Peyer's patch (tissue), 4 donors: ENCODE measurements at regions not wholly inside any gene's neighbourhood (a gene's known extent, or its start where the extent isn't known, plus 50 kb on each side); places are given as distances from the start of the nearest gene placed in this dataset.

Experiments
- DNase-seq, 3 donors: peaks; one replicate each; pipeline ENCODE4 v3.0.0-alpha.2; 2017 to 2019
- H3K27ac ChIP-seq, 4 donors: fragments of 200-600 bp; sonication (generic); one replicate each; pipeline ENCODE4 v1.5.1; 2016 to 2019
- H3K27me3 ChIP-seq, 2 donors: fragments of 200-600 bp; sonication (generic); one replicate each; pipeline ENCODE4 v1.5.1; 2019
- H3K36me3 ChIP-seq, 3 donors: fragments of 200-600 bp; sonication (generic); one replicate each; pipeline ENCODE4 v1.5.1; 2016 to 2019
- H3K4me1 ChIP-seq, 4 donors: fragments of 200-600 bp; sonication (generic); one replicate each; pipeline ENCODE4 v1.5.1; 2016 to 2019
- H3K4me3 ChIP-seq, 4 donors: fragments of 200-600 bp; sonication (generic); 1 replicate in 3 of 4; 2 replicates in 1 of 4; pipeline ENCODE4 v1.5.1; 2016 to 2019; ENCODE audit warnings: mild to moderate bottlenecking in 1 of 4
- H3K9me3 ChIP-seq, 4 donors: fragments of 200-600 bp; sonication (generic); one replicate each; pipeline ENCODE4 v1.5.1; 2016 to 2019; ENCODE audit warnings: mild to moderate bottlenecking in 1 of 4
- CTCF ChIP-seq, 6 experiments: fragments of 450-650 bp in 4 of 6; fragments of 200-600 bp in 2 of 6; sonication (generic) in 1 of 6; IDR thresholded peaks; one replicate each; pipeline ENCODE4 v1.5.1; 2017 to 2019; ENCODE audit warnings: antibody characterized with exemption in 6 of 6, mild to moderate bottlenecking in 3 of 6, moderate library complexity in 1 of 6
- POLR2A ChIP-seq, 2 donors: fragments of 450-650 bp; IDR thresholded peaks; one replicate each; pipeline ENCODE4 v1.5.1; 2017; ENCODE audit warnings: antibody characterized with exemption in 2 of 2, mild to moderate bottlenecking in 2 of 2, moderate library complexity in 2 of 2

- H3K36me3 ChIP-seq = no peaks in the 10 kb centered on the region
- no peak overlapping the region for H3K27ac ChIP-seq
- no peak overlapping the region for H3K4me3 ChIP-seq
- no peaks in the 10 kb centered on the region for H3K27me3 ChIP-seq
- no peaks in the 10 kb centered on the region for H3K4me1 ChIP-seq
- no peaks in the 10 kb centered on the region for H3K9me3 ChIP-seq
- DNase-seq = no peak
- TF ChIP-seq POLR2A (IDR thresholded peaks at IDR 0.05) (no peak), CTCF (IDR thresholded peaks at IDR 0.05) (no peak)
Observed at GRCh38 chrX:13933851-13934250, 95.8 kb downstream of the GEMIN8 start.

- TF ChIP-seq CTCF (IDR thresholded peaks at IDR 0.05) = no peak
- TF ChIP-seq POLR2A (IDR thresholded peaks at IDR 0.05) = no peak
- no peak for DNase-seq
- H3K36me3 ChIP-seq = no peaks in the 10 kb centered on the region
- no peaks in the 10 kb centered on the region for H3K9me3 ChIP-seq
- H3K4me3 ChIP-seq = no peak overlapping the region
- H3K27me3 ChIP-seq = no peaks in the 10 kb centered on the region
- H3K4me1 ChIP-seq = no peaks in the 10 kb centered on the region
- no peak overlapping the region for H3K27ac ChIP-seq
Observed at GRCh38 chrX:13933352-13933751, 96.3 kb downstream of the GEMIN8 start.

GRCh38 chrX:13932416-13932815, 97.3 kb downstream of the GEMIN8 start:
- no peaks in the 10 kb centered on the region for H3K36me3 ChIP-seq
- no peaks in the 10 kb centered on the region for H3K4me1 ChIP-seq
- no peaks in the 10 kb centered on the region for H3K9me3 ChIP-seq
- no peaks in the 10 kb centered on the region for H3K27me3 ChIP-seq
- no peak for DNase-seq
- TF ChIP-seq CTCF (IDR thresholded peaks at IDR 0.05) = no peak
- TF ChIP-seq POLR2A (IDR thresholded peaks at IDR 0.05) = no peak
- no peak overlapping the region for H3K4me3 ChIP-seq
- H3K27ac ChIP-seq = no peak overlapping the region

- no peak for DNase-seq
- H3K9me3 ChIP-seq = no peaks in the 10 kb centered on the region
- TF ChIP-seq POLR2A (IDR thresholded peaks at IDR 0.05) (no peak), CTCF (IDR thresholded peaks at IDR 0.05) (no peak)
Observed at GRCh38 chrX:13927175-13927574, 102.5 kb downstream of the GEMIN8 start.

GRCh38 chrX:13923845-13924244, 105.8 kb downstream of the GEMIN8 start:
- Histone ChIP-seq H3K27me3 (no peaks in the 10 kb centered on the region), H3K27ac (no peak overlapping the region), H3K4me3 (no peak overlapping the region), H3K9me3 (no peaks in the 10 kb centered on the region), H3K36me3 (no peaks in the 10 kb centered on the region), H3K4me1 (no peaks in the 10 kb centered on the region)
- no peak for DNase-seq
- TF ChIP-seq CTCF (IDR thresholded peaks at IDR 0.05) = no peak
- no peak for TF ChIP-seq POLR2A (IDR thresholded peaks at IDR 0.05)

More at GRCh38 chrX:13927175-13927574, 102.5 kb downstream of the GEMIN8 start:
- Histone ChIP-seq H3K27me3 (no peaks in the 10 kb centered on the region), H3K4me3 (no peak overlapping the region), H3K36me3 (no peaks in the 10 kb centered on the region), H3K27ac (no peak overlapping the region), H3K4me1 (no peaks in the 10 kb centered on the region)

GRCh38 chrX:13923289-13923688, 106.4 kb upstream of the GPM6B start:
- Histone ChIP-seq H3K36me3 (no peaks in the 10 kb centered on the region), H3K9me3 (no peaks in the 10 kb centered on the region), H3K27ac (no peak overlapping the region), H3K27me3 (no peaks in the 10 kb centered on the region), H3K4me1 (no peaks in the 10 kb centered on the region), H3K4me3 (no peak overlapping the region)
- DNase-seq = no peak
- TF ChIP-seq CTCF (IDR thresholded peaks at IDR 0.05) (no peak), POLR2A (IDR thresholded peaks at IDR 0.05) (no peak)
